ENCODE measurements at regions not wholly inside any gene's neighbourhood (a gene's known extent, or its start where the extent isn't known, plus 50 kb on each side); places are given as distances from the start of the nearest gene placed in this dataset.

DNA sequence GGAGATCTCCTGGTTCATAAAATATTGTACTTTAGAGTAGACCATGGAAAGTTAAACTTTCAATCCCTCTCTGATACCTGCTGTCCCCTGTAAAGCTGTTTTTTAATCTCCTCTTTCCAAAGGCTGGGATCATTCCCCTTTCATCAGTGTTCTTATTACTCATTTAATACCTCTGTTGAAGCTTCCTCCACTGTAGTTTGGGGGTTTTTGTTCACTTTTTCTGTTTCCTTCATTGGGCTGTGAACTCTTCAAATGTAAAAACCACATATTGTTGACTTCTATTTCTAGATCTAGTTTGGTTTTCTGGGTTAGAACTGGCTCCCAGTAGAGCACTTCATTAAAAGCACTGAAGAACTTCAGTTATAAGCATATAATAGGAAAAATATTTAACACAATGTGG, 598.1 kb downstream of the RNF144A start:
- H3K9ac ChIP-seq (ENCODE audit: low read depth, low read length, poor library complexity, severe bottlenecking): no peak overlapping the region
- no peak for TF ChIP-seq EZH2phosphoT487 (IDR thresholded peaks at IDR 0.05; ENCODE audit: borderline replicate concordance)
- TF ChIP-seq, protein P1, sequence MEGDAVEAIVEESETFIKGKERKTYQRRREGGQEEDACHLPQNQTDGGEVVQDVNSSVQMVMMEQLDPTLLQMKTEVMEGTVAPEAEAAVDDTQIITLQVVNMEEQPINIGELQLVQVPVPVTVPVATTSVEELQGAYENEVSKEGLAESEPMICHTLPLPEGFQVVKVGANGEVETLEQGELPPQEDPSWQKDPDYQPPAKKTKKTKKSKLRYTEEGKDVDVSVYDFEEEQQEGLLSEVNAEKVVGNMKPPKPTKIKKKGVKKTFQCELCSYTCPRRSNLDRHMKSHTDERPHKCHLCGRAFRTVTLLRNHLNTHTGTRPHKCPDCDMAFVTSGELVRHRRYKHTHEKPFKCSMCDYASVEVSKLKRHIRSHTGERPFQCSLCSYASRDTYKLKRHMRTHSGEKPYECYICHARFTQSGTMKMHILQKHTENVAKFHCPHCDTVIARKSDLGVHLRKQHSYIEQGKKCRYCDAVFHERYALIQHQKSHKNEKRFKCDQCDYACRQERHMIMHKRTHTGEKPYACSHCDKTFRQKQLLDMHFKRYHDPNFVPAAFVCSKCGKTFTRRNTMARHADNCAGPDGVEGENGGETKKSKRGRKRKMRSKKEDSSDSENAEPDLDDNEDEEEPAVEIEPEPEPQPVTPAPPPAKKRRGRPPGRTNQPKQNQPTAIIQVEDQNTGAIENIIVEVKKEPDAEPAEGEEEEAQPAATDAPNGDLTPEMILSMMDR (conservative IDR thresholded peaks at IDR 0.05; ENCODE audit: low read length): no peak
- H3K27me3 ChIP-seq (ENCODE audit: insufficient read depth, low read length, poor library complexity, severe bottlenecking): no peaks in the 10 kb centered on the region
- H4K20me1 ChIP-seq (ENCODE audit: insufficient read depth, low read length, poor library complexity, severe bottlenecking): no peaks in the 10 kb centered on the region
- no peaks in the 10 kb centered on the region for H3K79me2 ChIP-seq (ENCODE audit: insufficient read depth, low read length)
- H3K9me2 ChIP-seq (replicated peaks; ENCODE audit: low read depth, low read length): no peaks in the 10 kb centered on the region
- H2AFZ ChIP-seq (ENCODE audit: low read length): no peak overlapping the region
- H3F3A ChIP-seq (ENCODE audit: low read depth): no peaks in the 10 kb centered on the region
- H3K4me3 ChIP-seq (ENCODE audit: low read length, poor library complexity, severe bottlenecking): no peak overlapping the region
- no peaks in the 10 kb centered on the region for H3K9me3 ChIP-seq (ENCODE audit: insufficient read depth, low read depth, low read length)
- no peak overlapping the region for H3K4me2 ChIP-seq (ENCODE audit: low read depth, low read length, poor library complexity, severe bottlenecking)
- H3K4me1 ChIP-seq (ENCODE audit: insufficient read depth, low read length, poor library complexity, severe bottlenecking): no peaks in the 10 kb centered on the region
- no peaks in the 10 kb centered on the region for H3K36me3 ChIP-seq (ENCODE audit: insufficient read depth, low read length)

DNA sequence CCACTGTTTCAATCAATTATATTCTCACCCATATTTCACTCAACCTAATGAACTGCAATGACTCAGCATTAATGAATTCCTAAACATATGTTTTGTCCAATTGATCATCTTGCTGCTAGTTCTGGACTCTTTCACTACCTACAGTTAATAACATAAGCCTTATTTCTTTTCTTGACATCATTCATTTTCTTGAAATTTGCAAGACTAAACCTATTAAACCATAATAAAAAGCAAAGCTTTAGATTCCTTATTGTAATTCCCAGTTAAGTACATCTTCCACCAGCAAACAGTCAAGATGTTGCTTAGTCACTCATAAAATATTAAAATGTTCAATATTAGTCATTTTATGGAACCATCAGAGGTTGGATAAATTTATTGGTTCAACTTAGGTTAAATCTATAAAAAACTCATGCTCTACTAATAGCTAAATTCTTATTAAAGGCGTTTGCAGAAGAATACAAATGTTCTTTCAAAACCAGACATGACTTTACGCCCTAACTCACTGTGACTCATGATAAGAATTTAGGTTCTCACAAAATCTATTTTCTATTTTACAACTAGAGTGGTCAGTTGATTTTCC, 599.4 kb downstream of the RNF144A start:
- Histone ChIP-seq H3K9me3 (ENCODE audit: insufficient read depth, low read depth, low read length) (no peaks in the 10 kb centered on the region), H4K20me1 (ENCODE audit: insufficient read depth, low read length, poor library complexity, severe bottlenecking) (no peaks in the 10 kb centered on the region), H3K4me1 (ENCODE audit: insufficient read depth, low read length, poor library complexity, severe bottlenecking) (no peaks in the 10 kb centered on the region), H3K4me2 (ENCODE audit: low read depth, low read length, poor library complexity, severe bottlenecking) (no peak overlapping the region), H3K36me3 (ENCODE audit: insufficient read depth, low read length) (no peaks in the 10 kb centered on the region), H3K9me2 (replicated peaks; ENCODE audit: low read depth, low read length) (no peaks in the 10 kb centered on the region), H2AFZ (ENCODE audit: low read length) (no peak overlapping the region), H3K27me3 (ENCODE audit: insufficient read depth, low read length, poor library complexity, severe bottlenecking) (no peaks in the 10 kb centered on the region), H3K9ac (ENCODE audit: low read depth, low read length, poor library complexity, severe bottlenecking) (no peak overlapping the region), H3K79me2 (ENCODE audit: insufficient read depth, low read length) (no peaks in the 10 kb centered on the region), H3F3A (ENCODE audit: low read depth) (no peaks in the 10 kb centered on the region), H3K4me3 (ENCODE audit: low read length, poor library complexity, severe bottlenecking) (no peak overlapping the region)
- no peak for TF ChIP-seq EZH2phosphoT487 (IDR thresholded peaks at IDR 0.05; ENCODE audit: borderline replicate concordance)
- TF ChIP-seq, protein P1 (conservative IDR thresholded peaks at IDR 0.05; ENCODE audit: low read length): no peak

DNA sequence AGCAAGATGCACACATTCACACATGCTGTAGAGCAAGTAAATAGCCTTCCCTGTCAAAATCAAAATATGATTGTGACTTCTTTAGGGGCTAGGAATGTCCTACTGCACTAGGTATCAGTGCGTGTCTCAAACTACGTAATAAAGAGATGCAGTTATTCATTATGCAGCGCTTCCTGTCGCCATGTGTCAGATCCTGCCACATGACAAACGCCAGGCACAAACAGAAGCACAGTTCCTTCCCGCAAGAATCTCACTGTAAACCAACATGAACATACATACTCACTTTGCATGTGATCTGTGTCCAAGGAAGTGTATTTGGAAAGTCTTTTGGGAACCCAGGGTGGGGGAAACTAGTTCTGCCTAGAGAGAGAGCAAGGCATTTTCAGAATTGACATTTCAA, 599.9 kb downstream of the RNF144A start:
- H3K9ac ChIP-seq (ENCODE audit: low read depth, low read length, poor library complexity, severe bottlenecking): no peak overlapping the region
- H3F3A ChIP-seq (ENCODE audit: low read depth): no peaks in the 10 kb centered on the region
- no peak overlapping the region for H3K4me2 ChIP-seq (ENCODE audit: low read depth, low read length, poor library complexity, severe bottlenecking)

More for the DNA sequence above, 599.9 kb downstream of the RNF144A start:
- H3K9me2 ChIP-seq (replicated peaks; ENCODE audit: low read depth, low read length): no peaks in the 10 kb centered on the region
- no peaks in the 10 kb centered on the region for H3K79me2 ChIP-seq (ENCODE audit: insufficient read depth, low read length)
- no peaks in the 10 kb centered on the region for H3K4me1 ChIP-seq (ENCODE audit: insufficient read depth, low read length, poor library complexity, severe bottlenecking)
- no peaks in the 10 kb centered on the region for H3K27me3 ChIP-seq (ENCODE audit: insufficient read depth, low read length, poor library complexity, severe bottlenecking)
- no peak overlapping the region for H3K4me3 ChIP-seq (ENCODE audit: low read length, poor library complexity, severe bottlenecking)
- H3K36me3 ChIP-seq (ENCODE audit: insufficient read depth, low read length): no peaks in the 10 kb centered on the region
- no peaks in the 10 kb centered on the region for H3K9me3 ChIP-seq (ENCODE audit: insufficient read depth, low read depth, low read length)
- no peak for TF ChIP-seq EZH2phosphoT487 (IDR thresholded peaks at IDR 0.05; ENCODE audit: borderline replicate concordance)
- TF ChIP-seq, protein P1 (conservative IDR thresholded peaks at IDR 0.05; ENCODE audit: low read length): no peak
- H4K20me1 ChIP-seq (ENCODE audit: insufficient read depth, low read length, poor library complexity, severe bottlenecking): no peaks in the 10 kb centered on the region
- no peak overlapping the region for H2AFZ ChIP-seq (ENCODE audit: low read length)

Data from Loucy (cell line).